Retina (tissue), 1 donor: ENCODE measurements at regions not wholly inside any gene's neighbourhood (a gene's known extent, or its start where the extent isn't known, plus 50 kb on each side); places are given as distances from the start of the nearest gene placed in this dataset.

Source experiments
- DNase-seq: peaks from one replicate; pipeline ENCODE4 v3.0.0-alpha.2; 2016

DNA sequence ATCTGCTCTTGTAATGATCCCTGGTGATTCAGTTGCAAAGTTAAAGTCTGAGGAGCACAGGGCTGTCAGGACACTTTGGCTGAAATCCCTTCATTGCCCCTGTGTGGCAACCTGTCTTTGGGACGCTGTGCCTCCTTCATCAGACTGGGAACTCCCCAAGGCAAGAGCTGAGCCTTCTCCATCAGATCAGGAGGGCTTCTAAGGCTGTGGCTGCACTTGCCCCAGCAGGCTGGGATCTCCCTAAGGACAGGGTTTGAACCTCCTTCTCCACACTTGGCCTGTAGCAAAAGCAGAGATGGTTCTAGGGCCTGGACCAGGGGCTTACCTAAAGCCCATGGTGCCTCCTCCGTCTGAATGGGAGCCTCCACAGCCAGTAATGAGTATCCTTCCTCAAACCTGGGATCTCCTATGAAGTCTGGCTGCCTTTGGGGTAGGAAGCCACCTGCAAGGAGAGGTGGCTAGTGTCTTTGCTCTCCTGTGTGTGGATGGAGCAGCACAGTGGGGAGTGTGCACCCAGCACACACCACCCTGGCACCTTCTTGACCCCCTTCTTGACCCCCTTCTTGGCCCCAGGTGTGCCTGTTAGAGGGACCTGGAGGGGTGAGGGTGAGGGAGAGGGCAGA, 79.0 kb upstream of the NKD1 start:
- DNase-seq: no peak

DNA sequence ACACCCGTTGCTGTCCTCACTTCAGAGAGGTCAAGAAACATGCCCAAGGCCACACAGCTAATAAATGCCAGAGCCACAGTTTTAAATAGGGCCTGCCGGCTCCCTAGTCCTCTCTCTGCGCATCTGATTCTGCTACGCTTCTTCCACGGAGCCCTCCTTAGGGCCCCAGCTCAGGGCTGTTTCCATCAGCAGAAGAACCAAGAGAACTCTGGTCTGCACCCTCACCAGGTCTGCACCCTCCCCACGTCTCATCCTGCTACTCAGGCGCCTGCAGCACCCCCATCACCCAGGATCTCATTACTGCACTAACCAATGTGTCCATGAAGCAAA, 79.5 kb upstream of the NKD1 start:
- DNase-seq: no peak

DNA sequence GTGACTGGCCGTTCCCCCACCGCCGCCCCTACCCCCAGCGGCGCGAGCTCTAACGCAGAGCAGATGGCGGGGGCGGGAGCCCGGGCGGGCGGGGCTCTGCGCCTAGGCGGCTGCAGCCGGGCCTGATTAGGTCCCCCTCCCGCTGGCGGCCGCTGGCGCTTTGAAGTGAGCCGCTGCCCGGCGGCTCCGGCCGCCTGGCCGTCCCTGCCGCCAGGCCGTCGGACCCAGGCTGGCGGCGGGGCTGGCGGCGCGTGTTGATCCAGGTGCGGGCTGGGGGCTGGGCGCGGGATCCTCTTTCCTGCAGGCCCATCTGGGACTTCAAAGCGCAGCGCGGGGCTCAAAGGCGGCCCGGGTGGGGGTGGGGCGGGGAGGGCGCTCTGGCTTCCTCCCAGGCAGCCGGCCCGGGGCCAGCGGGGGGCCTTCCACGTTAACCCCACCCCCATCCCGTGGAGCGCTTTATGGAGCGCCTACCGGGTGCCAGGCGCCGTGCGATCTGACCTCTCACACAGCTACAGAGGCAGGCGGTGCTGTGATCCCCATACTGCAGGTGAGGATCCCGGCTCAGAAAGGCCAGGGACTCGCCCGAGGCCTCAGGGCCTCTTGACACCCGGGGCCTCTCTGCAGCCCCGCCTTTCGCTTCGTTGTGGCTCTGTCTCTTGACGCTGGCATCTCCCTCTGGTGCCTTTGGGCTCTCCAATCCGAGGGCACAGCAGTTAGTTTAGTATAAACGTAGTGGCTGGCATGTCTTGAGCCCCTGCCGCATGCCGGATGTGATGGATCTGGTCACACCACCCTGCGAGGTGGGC, 80.0 kb upstream of the NKD1 start:
- peak; percentile 60 for DNase-seq

DNA sequence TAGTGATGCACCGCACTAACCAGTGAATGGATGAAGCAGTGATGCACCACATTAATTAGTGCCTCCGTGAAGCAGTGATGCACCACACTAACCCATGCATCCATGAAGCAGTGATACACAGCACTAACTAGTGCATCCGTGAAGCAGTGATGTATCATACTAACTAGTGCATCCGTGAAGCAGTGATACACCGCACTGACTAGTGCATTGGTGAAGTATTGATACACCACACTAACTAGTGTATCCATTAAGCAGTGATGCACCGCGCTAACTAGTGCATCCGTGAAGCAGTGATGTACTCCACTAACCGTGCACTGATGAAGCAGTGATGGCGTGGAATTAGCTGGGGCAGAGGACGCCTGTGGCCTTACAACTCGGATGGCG, 80.6 kb upstream of the NKD1 start:
- DNase-seq: peak; percentile 67

DNA sequence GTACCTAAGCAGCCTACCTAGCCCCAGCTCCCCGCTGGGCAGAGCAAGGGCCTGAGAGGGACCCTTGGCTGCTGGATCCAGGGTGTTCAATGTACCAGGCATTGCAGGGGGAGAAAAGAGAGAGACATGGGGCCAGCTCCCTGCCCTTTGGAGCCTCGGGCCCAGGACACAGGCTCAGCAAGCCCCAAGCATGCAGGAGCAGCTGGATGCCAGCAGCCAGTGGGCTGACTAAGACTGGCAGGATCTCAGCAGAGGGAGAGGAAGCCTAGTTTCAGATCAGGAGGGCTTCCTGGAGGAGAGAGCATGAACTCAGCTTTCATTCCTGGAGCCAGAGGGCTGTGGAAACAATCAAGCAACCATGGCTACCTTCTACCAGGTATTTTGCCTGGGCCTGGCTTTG, 82.0 kb upstream of the NKD1 start:
- no peak for DNase-seq

DNA sequence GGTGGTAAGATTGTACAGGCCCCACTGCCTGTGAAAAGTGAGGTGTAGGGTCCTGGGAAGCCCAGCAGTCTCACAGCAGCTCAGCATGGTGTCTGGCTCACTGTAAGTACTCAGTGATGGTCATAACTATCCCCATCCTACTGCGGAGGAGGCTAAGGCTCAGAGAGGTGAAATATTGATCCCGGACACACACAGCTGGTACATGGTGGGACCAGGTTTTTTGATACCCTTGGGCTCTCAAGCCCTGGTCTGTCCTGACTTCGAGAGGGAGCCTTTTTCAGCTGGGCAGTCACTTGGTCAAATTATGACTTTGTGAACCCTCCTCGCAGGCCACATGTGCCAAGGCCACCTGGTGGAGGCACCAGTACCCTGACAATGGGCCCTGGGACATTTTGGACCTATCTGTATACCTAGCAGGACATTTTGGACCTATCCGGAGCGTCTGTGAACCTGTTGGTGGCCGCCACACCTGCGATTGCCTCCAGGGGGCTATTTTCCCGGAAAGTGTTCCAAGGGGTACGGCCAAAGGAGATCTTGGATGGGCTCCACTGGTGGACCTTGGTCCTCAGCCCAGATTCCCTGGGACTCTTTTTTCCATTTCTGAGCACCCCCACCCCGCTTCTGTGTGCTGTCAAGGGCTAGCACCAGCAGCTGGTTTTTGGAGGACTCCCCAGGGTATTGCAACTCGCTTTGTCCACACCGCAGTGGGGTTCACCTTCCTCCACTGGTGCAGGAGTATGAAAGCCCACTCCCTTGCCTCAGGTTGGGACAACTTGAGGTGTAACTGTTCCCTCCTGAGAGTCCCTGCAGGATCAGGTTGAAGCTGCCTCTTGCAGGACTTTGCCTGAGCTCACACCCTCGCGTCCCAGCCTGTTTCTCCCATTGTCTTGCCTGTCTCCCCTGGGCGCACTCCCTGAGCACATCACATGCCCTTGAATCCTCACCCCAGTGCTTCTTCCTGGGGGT, 83.6 kb upstream of the NKD1 start:
- no peak for DNase-seq

DNA sequence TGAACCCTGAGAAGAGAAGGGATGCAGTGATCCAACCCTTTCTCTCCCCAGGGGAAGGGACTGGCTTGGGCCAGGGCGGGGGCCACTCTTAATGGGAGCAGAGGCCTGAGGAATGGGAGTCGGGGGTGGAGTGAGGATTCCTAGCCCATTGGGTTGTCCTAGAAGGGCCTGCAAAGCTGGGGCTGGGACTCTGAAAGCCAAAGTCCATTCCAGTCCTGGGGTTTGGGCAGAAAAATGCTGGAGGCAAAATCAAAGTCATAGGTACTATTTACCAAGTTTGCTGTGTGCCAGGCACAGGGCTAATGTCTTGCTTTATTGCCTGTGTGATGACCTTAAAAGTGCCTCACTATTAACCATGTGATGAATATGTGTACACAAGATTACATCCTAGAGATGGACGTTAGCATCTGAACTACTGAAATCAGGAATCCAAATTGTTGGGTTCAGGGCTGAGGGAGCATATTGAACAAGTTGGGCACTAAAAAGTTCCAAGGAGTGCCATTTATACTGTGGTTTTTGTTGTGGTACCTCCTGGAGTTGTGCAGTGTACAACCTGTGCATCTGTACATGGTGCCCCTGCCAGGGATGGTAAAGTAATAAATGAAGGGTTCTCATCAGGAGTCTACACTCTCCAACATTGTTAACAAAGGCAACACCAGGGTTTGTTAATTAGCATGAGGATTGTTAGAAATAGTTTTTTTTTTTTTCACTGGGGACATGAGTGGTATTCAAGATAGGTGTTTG, 84.4 kb upstream of the NKD1 start:
- no peak for DNase-seq

DNA sequence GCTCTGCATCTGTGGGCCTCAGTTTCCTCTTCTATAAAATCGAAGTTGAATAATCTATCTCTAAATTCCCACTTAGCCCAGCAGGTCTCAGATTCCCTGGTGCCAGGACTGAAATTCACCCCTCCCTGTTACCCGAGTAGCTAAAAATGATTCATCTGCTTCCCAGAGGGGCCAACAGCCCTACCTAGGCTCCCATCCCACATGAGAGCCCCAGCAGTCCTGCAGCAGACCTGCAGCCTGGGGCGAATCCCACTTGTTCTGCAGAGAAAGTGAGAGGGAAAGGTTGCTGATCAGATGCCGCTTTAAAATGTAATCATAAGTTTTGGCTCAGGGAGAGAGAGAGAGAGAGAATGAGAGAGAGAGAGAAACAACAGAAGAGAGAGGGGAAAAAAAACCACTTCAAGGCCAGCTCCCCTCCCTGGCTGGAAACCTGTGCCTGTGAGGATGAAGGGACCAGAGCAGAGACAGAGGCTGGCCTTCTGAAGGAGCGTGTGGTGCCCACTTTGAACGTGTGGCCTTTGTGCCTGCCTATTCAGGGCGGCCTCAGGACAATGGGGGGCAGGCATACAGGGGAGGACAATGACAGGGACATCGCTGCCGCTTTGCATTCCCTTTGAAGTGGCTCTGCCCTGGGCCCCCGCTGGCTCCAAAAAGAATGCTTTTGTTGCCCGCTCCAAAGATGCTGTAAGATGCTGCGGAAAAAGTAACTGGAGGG, 85.2 kb upstream of the NKD1 start:
- peak; percentile 49 for DNase-seq

DNA sequence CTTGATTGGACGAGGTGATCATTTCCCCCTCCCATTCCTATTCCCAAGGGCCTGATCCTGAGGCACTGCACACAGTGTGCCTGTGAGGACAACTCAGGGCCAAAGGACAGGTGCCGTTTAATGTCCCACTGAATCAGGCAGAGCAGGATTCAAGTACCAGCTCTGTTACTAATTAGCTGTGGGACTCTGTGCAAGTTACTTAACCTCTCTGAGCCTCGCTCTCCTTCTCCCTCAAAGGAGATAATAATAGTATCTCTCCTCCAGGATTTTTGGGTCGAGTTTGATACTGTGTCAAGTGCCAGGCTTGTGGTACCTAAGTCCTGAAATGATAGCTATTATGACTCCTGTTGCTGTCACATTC, 86.8 kb upstream of the NKD1 start:
- no peak for DNase-seq

DNA sequence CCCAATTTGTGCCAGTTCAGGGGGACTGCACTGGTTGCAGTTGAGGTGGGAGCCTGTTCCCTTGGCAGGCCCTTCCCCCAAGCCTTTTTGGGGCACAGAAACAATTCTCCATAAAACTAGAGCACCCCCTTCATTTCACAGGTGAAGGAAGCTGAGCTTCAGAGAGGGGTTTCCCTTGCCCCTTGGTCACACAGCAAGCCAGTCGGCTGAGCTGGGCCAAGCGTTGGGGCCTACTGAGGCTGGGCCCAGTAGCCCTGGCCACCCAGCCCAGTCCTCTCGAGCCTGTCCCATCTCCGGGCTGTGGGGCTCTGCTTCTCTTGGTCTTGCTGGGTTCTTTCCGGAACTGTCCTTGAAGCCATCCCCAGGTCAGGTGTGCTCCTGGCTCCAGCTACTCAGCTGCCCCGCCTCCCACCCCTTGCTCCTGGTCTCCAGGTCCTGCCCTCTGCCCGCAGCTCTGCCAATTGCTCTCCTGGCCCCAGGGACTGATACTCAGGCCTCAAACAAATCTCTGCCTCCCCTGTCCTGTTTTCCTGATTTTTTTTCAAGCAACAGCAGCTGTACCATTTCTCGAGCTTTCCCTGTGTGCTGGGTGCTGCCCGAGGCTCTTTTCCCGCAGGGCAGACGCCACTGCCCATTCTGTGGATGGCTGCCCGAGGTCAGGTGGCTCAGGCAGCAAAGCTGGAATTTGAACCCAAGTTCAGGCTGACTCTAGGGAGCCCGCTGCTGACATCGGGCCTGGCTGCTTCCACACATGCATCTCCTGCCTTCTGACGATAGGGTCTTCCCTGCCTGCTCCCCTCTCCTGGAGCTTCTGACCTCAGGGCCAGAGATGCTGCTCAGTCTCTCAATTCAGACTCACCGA, 87.4 kb upstream of the NKD1 start:
- no peak for DNase-seq

DNA sequence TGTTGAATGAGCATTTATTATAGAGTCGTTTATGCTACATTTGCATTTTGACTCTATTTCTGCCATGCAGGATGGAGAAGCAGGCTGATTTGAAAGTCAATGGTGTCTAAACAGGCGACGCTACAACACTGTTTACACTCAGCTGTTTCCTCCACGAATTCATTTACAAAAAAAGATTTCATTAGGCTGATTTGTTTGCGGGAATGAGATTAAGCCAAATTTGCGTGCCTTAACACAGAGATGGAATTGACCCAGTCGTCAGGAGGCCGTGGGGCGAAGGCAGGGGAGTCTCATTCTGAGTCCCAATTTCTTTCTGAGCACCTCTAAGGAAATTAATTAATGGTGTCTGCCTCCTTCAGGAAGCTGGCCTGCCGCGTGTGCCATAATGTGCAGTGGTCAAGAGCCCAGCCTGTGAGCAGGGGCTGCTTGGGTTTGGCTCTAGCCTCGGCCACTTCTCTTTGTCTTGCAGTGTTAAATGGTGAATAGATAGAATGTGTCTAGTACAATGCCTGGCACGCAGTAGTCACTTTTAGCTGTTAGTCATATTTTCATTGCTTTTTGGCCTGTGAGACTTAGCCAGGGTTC, 88.6 kb upstream of the NKD1 start:
- DNase-seq: no peak

DNA sequence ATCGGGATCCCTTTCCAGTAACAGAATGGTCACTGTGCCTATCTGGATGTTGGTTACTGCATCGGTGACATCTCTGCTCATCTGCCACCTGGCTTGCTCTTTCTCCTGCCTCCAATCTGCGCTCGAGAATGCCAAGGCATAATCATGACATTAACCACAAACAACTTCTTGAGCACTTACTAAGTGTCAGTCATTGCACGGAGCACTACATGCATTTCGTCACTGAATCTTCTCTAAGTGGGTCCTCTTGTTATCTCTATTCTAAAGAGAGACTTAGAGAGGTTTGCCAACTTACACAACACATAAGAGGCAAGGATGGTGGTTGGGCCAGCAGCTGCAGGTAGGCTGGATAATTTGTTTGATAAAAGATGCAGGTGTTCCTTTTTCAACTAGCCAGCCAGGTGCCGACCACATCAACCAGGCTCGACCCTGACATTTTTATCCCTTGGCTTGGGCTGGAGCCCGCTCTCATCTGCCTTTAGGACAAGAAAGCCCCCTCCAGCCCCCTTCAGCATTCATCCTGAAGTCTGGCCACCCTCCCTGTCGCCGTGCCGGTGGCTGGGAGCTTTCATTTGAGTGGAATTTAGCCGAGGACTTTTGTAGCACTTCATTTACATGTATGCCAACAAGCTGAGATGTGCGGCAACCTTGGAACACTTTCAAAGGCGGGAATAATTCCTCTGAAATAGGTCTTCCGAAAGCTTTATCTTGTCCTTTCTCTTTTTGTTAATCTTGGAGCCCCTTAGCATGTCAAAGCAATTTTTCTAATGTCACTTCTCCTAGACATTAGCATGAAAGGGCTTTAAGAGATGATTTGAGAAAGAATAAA, 89.3 kb upstream of the NKD1 start:
- no peak for DNase-seq

DNA sequence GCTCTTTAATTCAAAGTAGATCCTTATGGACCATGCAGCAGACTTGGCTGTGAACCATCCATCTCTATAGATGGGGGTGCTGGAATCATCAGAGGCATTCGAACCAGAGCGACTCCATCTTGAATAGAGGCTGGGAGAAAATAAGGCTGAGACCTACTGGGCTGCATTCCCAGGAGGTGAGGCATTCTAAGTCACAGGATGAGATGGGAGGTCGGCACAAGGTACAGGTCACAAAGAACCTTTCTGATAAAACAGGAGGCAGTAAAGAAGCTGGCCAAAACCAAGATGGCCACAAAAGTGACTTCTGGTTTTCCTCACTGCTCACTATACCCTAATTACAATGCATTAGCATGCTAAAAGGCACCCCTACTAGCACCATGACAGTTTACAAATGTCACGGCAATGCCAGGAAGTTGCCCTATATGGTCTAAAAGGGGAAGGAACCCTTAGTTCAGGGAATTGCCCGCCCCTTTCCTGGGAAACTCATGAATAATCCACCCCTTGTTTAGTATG, 89.2 kb upstream of the BRD7 start:
- DNase-seq: no peak

DNA sequence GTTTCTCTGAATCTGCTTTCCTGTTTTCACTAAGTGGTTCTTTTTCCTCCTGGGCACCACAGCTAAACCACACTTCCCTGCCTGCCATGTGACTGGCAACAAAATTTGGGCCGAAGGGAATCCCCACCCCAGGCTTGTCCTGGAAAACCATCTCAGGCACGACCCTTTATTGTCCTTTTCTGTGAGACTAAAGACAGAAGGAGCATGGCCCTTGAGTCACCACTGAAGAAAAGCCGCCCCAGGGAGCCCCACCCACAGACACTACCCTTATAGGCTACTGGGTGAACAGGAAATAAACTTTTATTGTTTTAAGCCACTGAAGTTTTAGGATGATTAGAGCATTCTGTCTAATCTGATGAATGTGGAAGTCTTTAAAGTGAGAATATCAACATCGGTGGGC, 88.6 kb upstream of the BRD7 start:
- no peak for DNase-seq

DNA sequence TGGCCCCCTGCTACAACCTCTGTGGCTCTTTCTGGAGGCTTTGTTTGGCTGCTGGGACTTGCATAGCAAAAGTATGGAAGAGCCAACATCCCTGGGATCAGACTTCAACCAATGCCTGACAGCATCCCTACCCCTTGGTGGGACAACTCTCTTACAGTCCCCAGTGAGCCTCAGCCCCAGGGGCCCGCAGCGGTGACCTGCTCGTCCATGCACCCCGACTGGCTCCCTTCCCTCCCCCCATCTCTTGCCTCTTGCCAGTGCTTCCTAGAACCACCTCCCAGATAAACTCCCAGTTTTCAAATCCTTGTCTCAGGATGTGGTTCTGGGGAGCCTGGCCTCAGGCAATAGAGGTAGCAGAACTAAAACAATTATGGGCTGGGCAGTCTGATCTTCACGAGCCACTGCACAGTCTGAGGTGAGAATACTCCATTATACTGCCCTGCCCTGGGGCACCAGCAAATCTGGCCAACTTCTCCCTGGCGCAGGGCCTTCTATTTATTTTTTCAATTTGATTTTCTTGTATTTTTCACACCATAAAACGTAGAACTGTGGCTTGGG, 86.6 kb upstream of the BRD7 start:
- DNase-seq: no peak

DNA sequence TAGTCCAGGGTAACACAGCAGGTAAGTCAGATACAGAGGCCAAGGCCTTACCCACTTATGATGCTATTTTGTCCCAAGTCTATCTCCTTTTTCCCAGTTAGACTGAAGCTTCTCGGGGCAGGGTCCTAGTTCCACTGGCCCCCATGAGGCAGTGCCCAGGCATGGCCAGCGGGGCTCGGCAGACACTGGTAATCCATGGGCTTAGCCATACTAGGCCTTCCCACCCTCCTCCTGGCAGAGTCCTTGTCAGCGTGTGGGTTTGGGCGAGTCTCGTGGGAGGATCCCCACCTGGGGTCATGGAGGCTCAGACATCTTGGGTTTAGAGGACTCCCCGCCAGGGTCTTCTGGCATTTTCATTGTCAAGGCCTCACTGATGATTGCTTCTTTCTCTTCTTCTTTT, 84.7 kb upstream of the BRD7 start:
- DNase-seq: no peak

DNA sequence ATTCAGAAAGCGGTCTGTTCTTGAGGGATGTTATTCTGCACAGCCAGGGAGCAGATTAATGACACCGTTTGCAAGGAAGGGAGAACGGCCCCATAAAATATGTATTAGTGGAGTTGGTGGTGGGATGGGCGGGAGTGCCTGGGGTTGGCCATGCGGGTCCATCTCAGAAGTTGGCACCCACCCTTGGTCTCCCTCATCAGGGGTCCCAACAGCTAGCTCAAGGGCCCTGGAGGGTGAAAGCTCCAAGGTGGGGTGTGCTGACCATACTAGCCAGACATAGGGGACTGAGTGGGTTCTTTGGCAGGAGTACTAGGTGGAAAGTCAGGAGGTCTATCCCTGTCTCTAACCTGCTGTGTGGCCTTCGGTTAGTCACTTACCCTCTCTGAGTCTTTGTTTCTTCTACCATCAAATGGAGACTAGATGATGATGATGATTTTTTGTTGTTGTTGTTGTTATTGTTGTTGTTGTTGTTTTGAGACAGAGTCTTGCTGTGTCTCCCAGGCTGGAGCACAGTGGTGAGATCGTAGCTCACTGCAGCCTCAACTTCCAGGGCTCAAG, 83.2 kb upstream of the BRD7 start:
- no peak for DNase-seq

DNA sequence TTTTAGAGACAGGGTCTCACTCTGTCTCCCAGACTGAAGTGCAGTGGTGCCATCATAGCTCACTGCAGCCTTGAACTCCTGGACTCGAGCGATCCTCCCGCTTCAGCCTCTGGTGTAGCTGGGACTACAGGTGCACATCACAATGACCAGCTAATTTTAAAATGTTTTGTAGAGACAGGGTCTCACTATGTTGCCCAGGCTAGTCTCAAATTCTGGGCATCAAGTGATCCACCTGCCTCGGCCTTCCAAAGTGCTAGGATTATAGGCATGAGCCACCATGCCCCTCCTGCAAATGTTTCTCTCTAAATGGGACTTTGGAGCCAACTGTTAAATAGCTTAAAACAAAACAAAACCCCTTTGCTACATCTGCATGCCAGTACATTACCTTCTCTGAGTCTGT, 82.2 kb upstream of the BRD7 start:
- no peak for DNase-seq

DNA sequence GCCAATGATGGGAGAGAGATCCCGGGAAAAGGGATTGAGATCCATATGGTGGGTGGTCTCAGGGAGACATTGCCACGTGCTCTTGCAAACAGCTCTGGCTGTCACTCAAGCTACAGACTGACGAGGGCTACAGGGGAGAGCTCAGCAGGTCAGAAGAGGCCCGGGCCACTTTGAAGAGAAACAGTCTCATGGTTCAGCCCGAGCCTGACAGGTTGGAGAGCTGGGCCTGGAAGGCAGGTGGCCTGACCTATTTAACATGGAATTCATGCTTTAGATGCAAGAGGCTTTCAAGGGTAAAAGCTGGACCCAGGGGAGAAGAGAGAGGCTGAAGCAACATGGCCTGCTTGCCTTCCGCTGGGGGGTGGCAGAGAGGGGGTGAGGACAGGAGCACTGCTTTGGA, 81.0 kb upstream of the BRD7 start:
- DNase-seq: peak; percentile 39
